A549 (cell line): ENCODE measurements at regions not wholly inside any gene's neighbourhood (a gene's known extent, or its start where the extent isn't known, plus 50 kb on each side); places are given as distances from the start of the nearest gene placed in this dataset.

Experiments
- BHLHE40 ChIP-seq: IDR thresholded peaks from 2 replicates; pipeline ENCODE4 v1.6.1; 2012; ENCODE audit warnings: low read depth, low read length, inconsistent platforms
- CHD2 ChIP-seq: fragments of 150-350 bp; IDR thresholded peaks from 2 replicates; pipeline ENCODE4 v1.6.1; 2014; ENCODE audit warnings: low read length; ENCODE audit not compliant: partially characterized antibody
- EP300 ChIP-seq, 2 experiments: fragments of >200 bp; sonication (Bioruptor Twin); formaldehyde crosslinking; IDR thresholded peaks; 2 replicates in 1 of 2; 3 replicates in 1 of 2; pipeline ENCODE4 v1.6.1; 2016 to 2017
- HMGXB4 ChIP-seq: fragments of 250-450 bp; sonication (Bioruptor Pico); IDR thresholded peaks from 2 replicates; pipeline ENCODE4 v1.5.0; 2021; ENCODE audit warnings: mild to moderate bottlenecking, moderate library complexity, borderline replicate concordance
- POLR2AphosphoS2 ChIP-seq: conservative IDR thresholded peaks from 2 replicates; pipeline ENCODE4 v1.6.1; 2012; ENCODE audit warnings: low read length, improper control_type of control experiment, inconsistent platforms
- RFX5 ChIP-seq: fragments of 450-650 bp; IDR thresholded peaks from 2 replicates; pipeline ENCODE4 v1.7.1; 2014; ENCODE audit warnings: antibody characterized with exemption, mild to moderate bottlenecking, moderate library complexity
- TF ChIP-seq, protein P1 (sequence below): fragments of >200 bp; sonication (Bioruptor Twin); formaldehyde crosslinking; IDR thresholded peaks from 3 replicates; pipeline ENCODE4 v1.5.1; 2016

DNA sequence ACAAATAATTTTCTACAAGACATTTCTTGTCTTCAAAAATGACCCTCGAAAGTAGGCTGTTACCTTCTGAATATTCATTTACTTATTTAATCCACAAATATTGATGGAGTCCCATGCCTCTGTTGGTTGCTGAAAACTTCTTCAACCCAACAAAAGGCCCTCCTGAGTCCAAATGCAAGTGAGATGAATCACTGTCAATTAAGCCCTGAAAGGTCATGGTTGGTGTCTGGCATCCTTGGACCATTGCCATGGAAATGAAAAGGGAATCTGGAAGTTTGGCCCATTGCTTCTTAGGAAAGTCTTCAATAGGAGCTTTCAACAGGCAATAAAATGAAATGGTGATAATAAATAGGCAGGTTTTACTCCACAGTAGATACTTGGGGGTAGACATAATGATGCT, 364.7 kb upstream of the DYNLRB2 start:
- TF ChIP-seq, protein P1, sequence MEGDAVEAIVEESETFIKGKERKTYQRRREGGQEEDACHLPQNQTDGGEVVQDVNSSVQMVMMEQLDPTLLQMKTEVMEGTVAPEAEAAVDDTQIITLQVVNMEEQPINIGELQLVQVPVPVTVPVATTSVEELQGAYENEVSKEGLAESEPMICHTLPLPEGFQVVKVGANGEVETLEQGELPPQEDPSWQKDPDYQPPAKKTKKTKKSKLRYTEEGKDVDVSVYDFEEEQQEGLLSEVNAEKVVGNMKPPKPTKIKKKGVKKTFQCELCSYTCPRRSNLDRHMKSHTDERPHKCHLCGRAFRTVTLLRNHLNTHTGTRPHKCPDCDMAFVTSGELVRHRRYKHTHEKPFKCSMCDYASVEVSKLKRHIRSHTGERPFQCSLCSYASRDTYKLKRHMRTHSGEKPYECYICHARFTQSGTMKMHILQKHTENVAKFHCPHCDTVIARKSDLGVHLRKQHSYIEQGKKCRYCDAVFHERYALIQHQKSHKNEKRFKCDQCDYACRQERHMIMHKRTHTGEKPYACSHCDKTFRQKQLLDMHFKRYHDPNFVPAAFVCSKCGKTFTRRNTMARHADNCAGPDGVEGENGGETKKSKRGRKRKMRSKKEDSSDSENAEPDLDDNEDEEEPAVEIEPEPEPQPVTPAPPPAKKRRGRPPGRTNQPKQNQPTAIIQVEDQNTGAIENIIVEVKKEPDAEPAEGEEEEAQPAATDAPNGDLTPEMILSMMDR, result no peak
- TF ChIP-seq EP300 (IDR thresholded peaks at IDR 0.05) (no peak), CHD2 (no peak), RFX5 (no peak), HMGXB4 (no peak), POLR2AphosphoS2 (no peak), BHLHE40 (no peak)
